GM21576 (cell line): ENCODE measurements at regions not wholly inside any gene's neighbourhood (a gene's known extent, or its start where the extent isn't known, plus 50 kb on each side); places are given as distances from the start of the nearest gene placed in this dataset.

Source experiments
- ATAC-seq: cut with Tn5 transposase; IDR thresholded peaks from one replicate; pipeline ENCODE4 v1.9.1; 2021; ENCODE audit warnings: mild to moderate bottlenecking, moderate library complexity; ENCODE audit not compliant: unreplicated experiment

DNA sequence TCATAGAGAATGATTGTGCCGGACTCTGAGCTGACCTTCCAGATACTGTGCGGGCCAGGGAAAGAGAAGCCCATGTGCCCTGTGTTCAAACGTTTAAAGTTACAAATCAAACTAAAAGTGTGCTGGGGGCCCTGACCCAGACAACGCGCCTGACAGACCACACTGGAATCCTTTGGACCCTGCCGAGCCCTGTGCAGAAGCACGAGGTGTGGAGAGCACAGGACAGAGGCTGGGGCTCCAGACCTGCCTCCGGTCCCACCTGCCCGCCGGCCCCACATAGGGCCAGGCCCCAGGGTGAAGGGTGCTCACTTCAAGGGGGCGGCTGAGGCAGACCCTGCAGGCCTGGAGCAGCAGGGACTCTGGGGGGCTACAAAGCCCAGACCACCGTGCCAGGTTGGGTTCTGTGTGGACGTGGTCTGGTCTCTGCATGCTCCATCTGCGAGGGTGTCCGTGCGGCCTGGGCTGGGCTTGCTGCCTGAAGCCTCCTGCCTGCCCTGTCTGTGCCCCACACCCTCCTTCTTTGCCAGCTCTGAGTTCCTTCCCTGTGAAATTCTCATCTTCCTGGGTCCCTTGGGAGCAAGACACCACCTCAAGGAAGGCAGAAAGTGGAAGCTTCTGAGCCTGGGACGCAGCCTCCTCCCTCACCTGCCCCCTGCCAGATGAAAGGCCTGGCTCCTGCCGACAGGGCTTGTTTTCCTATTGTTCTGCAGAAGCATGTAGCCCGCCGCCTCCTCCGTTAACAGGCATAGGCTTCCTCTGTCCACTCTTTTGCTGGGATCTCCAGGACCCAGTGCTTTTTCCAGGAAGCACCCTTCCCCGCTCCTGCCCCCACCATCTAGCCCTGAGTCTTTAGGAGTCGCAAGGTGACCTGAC lies 186.2 kb downstream of the ERMARD start:
- no peak for ATAC-seq

DNA sequence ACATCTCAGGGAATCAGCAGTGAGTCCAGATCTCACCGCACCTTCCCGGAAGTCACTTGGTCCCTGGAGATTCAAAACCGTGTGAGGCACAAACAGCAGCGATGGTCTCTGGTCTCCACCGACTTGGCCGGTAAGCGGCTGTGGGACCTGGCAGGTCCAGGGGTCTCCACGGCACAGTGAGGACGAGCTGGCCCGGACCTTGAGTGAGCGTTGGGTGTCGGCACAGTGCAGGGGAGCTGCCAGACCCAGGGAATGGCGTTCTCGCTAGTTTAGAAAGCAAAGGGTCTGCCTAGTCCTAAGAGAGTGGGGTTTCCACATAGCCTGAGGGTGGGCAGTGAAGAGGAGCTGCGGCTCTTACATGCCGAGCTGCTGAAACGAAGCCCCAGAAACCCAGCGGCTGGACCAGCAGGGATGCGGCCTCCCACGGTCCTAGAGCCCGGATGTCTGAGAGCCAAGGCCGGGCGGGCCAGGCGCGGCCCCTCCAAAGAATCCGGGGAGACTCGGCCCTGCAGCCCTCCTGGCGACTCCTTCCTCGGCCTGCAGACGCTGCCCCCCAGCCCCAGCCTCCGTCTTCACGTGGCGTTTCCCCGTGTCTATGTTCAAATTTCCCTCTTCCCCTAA lies 185.0 kb downstream of the ERMARD start:
- ATAC-seq, result no peak

DNA sequence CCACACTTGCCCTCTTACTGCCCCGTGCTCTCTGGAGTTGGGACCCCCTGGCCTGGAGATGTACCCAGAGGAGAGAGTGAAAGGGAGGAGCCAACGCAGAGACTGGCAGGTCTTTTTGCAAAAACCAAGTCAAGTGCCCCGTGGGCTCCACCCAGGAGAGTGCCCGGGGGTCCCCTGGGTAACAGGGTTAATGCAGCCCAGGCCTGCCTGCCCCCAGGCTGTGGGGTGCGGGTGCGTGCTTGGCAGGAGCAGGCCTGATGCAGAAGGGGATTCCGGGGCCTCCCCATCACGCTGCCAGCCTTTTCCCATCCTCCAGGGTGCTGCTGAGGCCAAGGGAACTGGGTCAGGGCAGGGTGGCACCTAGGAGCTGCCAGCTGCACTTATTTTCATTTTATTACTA lies 184.4 kb downstream of the ERMARD start:
- ATAC-seq, result no peak

DNA sequence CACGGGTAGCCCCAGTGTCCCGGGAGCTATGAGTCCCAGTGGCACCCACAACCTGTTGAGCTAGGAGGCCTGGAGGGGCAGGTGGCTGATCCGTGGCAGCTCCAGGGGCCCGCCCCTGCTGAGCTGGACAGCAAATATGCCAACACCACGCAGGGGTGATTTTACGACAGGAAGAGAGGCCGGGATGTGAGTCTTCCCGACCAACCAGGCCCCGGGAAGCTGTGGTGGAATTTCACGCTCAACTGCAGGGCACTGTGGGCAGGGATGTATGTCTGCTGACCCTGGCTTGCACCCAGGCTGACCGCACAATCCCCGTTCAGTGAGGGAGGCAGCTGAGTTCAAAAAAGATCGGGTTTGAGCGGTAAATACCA lies 183.9 kb downstream of the ERMARD start:
- ATAC-seq, result no peak

DNA sequence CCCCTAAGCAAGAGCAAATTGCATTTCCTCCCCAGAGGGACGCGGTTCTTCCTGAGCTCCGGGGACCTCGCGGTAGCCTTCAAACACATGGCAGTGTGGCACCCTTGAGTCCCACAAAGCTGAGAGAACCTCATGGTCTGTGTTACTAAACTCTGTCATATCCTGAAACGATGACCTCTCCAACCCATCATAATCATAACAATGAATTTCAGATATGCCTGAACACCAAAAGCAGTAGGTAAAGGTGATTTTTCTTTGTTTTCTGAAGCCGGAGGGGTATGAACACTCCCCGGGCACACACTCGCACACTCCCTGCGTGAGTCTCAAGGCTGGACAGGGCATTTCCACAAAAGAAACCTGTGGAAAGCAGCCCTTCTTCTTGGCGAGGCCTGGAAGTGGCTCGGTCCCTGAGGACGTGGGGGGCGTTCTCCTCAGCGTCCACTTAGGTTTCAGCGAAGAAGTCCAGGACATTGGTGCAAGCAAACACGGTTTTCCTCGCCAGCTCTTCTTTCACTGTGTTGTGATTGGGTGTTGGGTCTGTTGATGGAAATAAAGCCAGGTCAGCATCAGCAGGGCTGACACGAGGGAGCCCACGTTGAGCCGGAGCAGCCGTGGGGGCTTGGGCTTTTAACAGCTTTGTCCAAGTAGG lies 183.4 kb downstream of the ERMARD start:
- ATAC-seq, result no peak

DNA sequence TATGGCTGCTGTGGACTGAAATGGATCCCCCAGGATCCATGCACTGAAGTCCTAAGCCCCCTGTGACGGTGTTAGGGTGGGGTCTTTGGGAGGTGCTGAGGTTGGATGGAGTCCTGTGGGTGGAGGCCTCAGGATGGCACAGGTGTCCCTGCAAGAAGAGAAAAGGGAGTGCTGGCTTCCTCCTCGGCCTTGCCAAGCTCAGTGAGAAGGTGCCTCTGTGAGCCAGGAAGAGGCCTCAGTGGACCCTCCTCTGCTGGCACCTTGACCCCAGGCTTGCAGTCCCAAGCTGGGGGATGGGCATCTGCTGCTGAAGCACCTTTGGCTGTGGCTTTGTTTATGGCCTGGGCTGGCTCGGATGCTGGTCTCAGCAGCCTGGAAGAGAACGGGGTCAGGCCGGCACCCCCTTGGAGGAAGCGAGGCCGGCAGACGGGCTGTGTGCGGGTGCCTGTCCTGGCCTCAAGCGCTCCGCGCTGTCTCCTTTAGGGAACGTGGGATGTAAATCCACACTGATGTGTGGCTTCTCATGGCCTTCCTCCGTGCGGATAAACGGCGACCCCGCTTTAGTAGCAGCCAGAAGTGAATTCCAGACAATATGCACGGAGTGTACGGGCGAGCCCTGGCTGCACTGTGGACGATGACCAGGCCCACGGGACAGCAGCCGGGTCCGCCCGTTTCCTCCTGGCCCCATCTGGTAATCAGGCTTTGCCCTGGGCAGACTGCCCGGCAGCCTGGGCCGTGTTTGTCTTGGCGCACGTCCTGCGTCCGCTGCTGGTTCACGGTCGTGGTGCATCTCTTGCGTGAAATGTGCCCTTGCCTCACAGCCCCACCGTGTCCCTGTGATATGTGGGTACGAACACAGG lies 182.6 kb downstream of the ERMARD start:
- ATAC-seq, result no peak

DNA sequence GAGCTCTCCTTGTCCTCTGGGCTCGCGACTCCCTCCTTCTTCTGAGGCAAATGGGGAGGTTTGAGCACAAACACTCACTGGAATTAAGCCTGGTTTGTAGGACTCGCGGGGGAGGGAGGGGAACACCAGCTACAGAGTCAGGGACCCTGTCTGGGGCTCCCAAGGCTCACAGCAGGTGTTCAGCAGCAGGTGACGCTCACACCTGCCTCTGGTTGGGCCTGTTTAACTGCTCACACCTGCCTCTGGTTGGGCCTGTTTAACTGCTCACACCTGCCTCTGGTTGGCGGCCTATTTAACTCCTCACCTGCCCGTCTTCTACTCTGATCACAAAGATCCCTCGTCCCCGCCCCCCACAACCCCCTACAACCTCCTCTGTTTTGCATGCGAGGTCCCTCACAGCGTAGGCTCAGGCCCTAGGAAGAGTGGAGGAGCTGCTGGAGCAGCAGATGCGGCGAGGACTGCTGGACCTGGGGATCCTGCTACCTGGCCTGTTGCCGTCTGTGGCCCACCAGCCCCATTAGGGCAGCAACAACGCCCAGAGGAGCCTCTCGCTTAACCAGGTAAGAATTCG lies 181.9 kb downstream of the ERMARD start:
- no peak for ATAC-seq

DNA sequence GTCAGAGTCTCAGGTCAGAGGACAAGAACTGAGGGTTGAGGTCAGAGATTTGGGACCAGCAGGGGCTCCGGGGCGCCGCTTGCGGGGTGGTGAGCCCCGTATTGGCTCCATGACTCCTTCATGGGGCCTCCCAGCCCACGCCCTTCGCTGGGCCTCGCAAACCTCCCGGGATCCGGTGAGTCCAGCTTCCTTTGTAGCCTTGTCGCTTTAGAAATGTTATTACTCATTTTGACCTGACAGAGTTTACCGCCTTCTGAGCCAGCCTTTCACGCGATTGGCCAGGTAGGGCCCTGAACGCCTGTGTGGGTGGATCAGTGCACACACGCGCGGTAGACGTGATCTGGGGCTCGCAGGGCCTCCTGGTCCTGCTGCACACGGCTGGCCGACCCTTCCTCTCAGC lies 181.1 kb downstream of the ERMARD start:
- ATAC-seq, result no peak

DNA sequence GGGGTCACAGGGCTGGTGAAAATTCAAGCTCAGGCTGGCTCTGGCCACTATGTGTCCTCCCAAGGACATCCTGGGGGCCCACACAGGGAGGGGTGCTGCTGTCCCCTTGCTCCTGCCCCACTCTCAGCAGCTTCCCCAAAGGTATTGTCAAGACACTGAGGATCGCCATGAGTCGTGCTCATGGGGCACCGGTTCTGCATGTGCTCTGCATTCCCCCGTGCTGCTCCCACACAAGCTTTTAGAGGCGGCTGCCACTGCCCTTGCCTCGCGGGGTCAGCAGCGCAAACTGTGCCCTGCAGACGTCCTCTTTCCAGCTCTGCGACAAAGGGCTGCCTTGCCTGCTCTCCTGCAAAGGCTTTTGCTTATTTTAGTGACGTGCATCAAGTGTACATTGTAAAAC lies 179.8 kb downstream of the ERMARD start:
- no peak for ATAC-seq

DNA sequence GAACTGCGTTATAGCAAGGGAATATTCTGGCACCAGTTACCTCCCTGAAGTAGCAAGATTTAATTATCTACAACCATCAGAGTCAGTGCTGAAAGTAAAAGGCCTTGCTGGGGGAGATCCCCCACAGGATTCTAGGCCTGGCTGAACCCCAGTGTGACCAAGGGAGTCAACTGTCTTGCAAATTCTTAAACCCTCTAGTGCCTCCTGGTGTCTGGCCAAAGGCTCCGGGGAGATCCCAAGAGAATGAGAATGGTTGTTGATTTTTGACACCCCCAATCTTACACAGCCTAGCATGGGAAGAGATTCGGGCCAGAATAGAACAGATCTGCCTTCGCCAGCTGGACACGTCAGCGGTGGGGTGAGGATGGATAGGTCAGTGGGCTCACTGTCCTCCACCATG lies 179.4 kb downstream of the ERMARD start:
- ATAC-seq, result no peak

DNA sequence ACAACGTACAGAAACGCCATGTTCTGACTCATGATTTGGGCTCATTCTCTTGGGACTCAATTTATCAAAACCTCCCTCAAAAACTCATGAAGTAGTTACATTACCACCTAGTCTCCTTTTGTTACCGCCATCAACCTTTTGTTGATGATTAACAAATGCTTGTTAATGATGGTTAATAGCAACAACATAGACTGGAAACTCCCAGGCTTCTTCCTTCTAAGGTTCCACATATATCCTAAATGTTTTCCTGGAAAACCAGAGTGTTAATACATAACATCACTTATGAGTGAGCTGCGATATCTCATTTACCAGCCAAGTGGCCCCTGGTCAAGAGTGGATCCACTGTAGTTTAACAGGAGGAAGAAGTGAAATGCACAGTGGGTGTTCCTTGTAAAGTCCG lies 176.3 kb downstream of the ERMARD start:
- no peak for ATAC-seq

DNA sequence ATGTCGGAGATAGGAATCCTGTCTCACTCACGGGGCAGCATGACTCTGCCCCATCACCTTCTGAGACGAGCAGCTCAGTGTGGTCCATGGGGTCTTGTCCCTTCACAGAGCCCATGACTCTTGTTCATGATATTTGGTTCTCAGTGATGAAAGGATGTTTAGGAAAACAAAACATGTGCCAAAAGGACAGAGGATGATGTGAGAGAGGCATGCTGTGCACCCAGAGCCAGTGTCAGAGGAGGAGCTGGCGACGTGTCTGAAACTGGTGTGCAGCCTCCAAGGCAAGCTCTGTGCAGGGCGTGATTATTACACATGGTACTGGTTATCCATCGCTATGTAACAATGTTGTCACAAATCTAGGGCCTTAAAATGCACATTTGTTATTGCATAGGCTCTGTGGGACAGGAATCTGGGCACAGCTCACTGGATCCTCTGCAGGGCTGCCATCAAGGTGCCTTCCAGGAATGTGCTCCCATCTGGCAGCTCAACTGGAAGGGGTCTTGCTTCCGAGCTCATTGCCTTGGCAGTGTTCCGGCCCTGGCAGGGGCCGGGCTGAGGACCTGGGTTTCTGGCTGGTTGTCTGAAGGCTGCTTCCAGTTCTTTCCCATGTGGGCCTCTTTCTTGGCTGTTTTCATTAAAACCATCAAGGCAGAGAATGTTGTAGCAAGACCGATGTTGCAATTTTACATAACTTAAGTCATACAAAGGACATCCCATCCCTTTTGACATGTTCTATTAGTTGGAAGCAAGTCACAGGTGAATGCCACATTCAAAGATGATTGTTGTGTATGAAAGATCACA lies 175.4 kb downstream of the ERMARD start:
- ATAC-seq, result no peak

DNA sequence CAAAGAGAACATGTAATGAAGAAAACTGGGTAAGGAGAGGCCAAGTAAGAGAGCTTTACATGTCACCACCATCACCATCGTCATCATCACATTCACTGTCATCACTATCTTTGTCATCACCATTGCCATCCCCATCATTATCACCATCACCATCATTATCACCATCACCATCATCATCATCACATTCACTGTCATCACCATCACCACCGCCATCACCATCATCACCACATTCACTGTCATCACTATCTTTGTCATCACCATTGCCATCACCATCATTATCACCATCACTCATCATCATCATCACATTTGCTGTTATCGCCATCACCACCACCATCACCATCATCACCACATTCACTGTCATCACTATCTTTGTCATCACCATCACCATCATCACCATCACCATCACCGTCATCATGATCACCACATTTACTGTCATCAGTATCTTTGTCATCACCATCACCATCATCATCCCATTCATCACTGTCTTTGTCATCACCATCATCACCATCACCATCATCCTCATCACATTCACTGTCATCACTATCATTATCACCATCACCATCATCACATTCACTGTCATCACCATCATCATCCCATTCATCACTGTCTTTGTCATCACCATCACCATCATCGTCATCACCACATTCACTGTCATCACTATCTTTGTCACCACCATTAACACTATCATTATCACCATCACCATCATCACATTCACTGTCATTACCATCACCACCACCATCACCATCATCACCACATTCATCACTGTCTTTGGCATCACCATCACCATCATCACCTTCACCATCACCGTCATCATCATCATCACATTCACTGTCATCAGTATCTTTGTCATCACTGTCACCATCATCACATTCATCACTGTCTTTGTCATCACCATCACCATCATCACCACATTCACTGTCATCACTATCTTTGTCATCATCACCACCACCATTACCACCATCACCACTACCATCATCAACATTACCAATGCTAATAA lies 172.3 kb downstream of the ERMARD start:
- no peak for ATAC-seq

DNA sequence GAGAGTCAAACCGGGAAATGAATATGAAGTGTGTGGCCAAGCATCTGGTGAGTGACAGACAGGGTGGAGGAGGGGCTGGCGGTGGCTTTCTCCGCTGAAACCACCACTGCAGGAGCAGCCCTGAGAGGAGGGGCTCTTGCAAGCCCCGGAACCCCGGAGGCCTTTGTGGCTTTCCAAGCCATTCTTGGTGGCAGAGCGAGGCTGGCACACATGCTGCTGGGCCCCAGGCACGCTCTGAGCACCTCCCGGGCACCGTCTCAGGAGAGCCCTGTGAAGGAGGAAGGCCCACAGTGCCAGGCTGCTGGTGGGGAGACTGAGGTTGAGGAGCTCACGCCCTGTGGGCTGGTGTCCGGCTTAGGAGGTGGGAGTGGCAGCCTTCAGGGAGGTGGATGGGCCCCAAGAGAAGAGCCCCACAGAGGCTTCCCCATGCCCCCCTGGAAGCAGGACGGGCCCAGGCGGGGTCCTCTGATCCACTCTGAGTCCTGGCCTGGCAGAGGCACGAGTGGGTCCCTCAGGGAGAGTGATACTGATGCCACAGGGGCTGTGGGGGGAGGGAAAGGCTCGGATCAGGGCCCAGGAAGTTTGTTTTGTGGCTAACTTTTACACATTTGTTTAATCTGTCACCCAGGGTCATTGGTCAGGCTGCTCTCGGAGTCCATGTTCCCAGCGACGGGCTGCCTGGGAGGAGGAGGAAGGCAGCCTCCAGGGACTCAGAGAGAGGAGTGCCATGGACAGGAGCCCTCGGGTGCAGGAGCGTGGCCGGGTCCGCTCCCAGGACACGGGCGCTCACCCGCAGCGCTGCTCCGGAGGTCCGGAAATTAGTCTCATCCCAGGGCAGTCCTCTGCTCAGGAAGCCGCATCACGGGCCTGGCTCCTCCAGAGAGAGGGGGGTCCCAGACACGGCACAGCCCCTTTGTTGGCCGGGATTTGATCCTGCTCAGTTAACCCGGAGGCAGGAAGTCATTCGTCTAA lies 170.7 kb downstream of the ERMARD start:
- no peak for ATAC-seq

DNA sequence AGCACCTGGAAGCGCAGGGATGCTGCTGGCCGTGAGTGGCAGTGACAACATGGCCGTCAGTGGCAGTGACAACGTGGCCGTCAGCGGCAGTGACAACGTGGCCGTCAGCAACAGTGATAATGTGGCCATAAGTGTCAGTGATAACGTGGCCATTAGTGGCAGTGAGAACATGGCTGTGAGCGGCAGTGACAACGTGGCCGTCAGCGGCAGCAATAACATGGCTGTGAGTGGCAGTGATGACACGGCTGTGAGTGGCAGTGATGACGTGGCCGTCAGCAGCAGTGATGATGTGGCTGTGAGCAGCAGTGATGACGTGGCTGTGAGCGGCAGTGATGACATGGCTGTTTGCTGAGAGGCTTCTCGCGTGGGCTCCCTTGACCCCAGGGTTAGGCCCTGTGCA lies 169.8 kb downstream of the ERMARD start:
- ATAC-seq, result no peak

DNA sequence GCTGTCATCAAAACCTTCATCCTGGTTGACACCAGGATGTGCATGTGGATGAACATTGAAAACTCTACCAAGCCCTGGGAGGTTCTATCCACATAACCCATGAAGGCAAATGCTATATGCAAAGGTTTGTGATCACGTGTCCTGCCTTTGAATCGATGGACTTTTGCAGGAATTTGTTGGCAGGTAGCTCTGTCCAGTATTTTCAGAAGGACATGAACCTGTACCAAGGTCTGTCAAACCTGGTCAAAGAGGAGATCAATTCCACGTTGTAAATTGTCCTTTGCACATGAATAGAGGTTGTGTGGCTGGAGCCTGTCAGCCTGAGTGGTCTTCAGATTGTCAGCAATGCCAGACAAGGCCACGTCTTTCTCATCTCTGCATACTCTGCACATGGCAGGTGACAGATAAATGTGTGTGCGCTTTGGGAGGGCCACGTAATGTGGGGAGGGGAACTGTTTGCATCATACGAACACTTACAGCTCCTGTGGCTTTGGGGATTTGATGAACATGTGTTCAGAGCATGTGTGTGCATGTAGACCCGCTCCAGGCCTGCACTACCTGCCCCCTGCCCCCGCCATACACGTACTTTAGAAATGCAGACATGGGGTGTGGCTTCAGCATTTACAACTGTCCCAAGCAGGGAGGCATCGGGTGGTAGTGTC lies 169.1 kb downstream of the ERMARD start:
- ATAC-seq, result no peak

DNA sequence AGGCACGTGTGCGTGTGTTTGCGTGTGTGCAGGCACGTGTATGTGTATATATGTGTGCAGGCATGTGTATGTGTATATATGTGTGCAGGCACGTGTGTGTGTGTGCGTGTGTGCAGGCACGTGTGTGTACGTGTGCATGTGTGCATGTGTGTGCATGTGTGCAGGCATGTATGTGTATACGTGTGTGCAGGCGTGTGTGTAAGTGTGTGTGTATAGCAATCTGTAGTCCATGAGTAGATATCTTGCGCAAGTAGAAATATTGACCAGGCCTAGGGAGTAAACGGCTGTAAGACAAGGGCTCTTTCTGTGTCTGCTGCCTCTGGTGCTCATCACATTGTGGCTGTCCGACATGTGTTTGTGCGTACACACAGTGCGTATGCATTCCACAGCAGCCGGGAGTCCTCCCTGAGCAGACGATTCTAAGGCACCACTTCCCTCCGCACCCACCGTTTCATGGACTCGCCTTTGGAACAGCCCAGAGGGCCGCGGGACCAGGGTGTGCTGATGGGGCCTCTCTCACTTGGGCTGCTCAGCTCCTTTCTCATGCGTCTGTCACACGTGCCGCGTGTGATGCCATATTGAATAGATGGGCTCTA lies 167.6 kb downstream of the ERMARD start:
- no peak for ATAC-seq
